Mesenchymal stem cell (in vitro differentiated cells and primary cell): ENCODE measurements at regions not wholly inside any gene's neighbourhood (a gene's known extent, or its start where the extent isn't known, plus 50 kb on each side); places are given as distances from the start of the nearest gene placed in this dataset.

Experiments used
- DNase-seq: peaks from one replicate; pipeline ENCODE4 v3.0.0-alpha.2; 2013
- H2AFZ ChIP-seq: one replicate; pipeline ENCODE4 v1.6.1; 2013; ENCODE audit warnings: low read depth, mild to moderate bottlenecking, control low read depth, inconsistent platforms, low read length, moderate library complexity
- H2AK5ac ChIP-seq: 2 replicates; pipeline ENCODE4 v1.6.1; 2013; ENCODE audit warnings: low read length, moderate library complexity, mild to moderate bottlenecking, inconsistent platforms; ENCODE audit not compliant: severe bottlenecking
- H2BK120ac ChIP-seq: one replicate; pipeline ENCODE4 v1.6.1; 2013; ENCODE audit warnings: low read depth, mild to moderate bottlenecking, inconsistent platforms, low read length, moderate library complexity
- H2BK12ac ChIP-seq, 2 experiments: one replicate each; pipeline ENCODE4 v1.6.1; 2013; ENCODE audit warnings: inconsistent platforms in 2 of 2, low read length in 2 of 2, mild to moderate bottlenecking in 2 of 2, moderate library complexity in 2 of 2, control low read depth in 1 of 2
- H2BK15ac ChIP-seq: one replicate; pipeline ENCODE4 v1.6.1; 2013; ENCODE audit warnings: mild to moderate bottlenecking, low read depth, inconsistent platforms; ENCODE audit not compliant: poor library complexity, severe bottlenecking
- H2BK5ac ChIP-seq: 2 replicates; pipeline ENCODE4 v1.6.1; 2013; ENCODE audit warnings: low read depth, mild to moderate bottlenecking, low read length, control low read depth, inconsistent platforms; ENCODE audit not compliant: poor library complexity, severe bottlenecking
- H3K14ac ChIP-seq, 2 experiments: one replicate each; pipeline ENCODE4 v1.6.1; 2013; ENCODE audit warnings: inconsistent platforms in 2 of 2, low read length in 2 of 2, control low read depth in 1 of 2, mild to moderate bottlenecking in 1 of 2, moderate library complexity in 1 of 2
- H3K18ac ChIP-seq, 2 experiments: one replicate each; pipeline ENCODE4 v1.6.1; 2013; ENCODE audit warnings: inconsistent platforms in 2 of 2, low read length in 2 of 2, control low read depth in 1 of 2, low read depth in 1 of 2, mild to moderate bottlenecking in 1 of 2
- H3K23ac ChIP-seq, 2 experiments: one replicate each; pipeline ENCODE4 v1.6.1; 2013; ENCODE audit warnings: inconsistent platforms in 2 of 2, low read length in 2 of 2, mild to moderate bottlenecking in 2 of 2, moderate library complexity in 2 of 2, control low read depth in 1 of 2
- H3K27ac ChIP-seq: 2 replicates; pipeline ENCODE4 v1.5.1; 2013; ENCODE audit warnings: mild to moderate bottlenecking, moderate library complexity, low read length, control low read depth, inconsistent platforms; ENCODE audit not compliant: poor library complexity, severe bottlenecking
- H3K27me3 ChIP-seq, 2 experiments: 2 replicates each; pipeline versions ENCODE4 v1.6.1 to v1.7.0; 2013; ENCODE audit warnings: low read length in 2 of 2, mild to moderate bottlenecking in 2 of 2, moderate library complexity in 2 of 2, control low read depth in 1 of 2, inconsistent platforms in 1 of 2; ENCODE audit not compliant: control insufficient read depth in 1 of 2, insufficient read depth in 1 of 2
- H3K36me3 ChIP-seq, 2 experiments: 2 replicates each; pipeline versions ENCODE4 v1.6.1 to v1.7.0; 2013; ENCODE audit warnings: low read length in 2 of 2, control low read depth in 1 of 2, inconsistent platforms in 1 of 2, low read depth in 1 of 2, mild to moderate bottlenecking in 1 of 2; ENCODE audit not compliant: insufficient read depth in 2 of 2, control insufficient read depth in 1 of 2
- H3K4ac ChIP-seq, 2 experiments: one replicate each; pipeline ENCODE4 v1.6.1; 2013; ENCODE audit warnings: inconsistent platforms in 2 of 2, low read length in 2 of 2, mild to moderate bottlenecking in 2 of 2, moderate library complexity in 2 of 2, control low read depth in 1 of 2, low read depth in 1 of 2
- H3K4me1 ChIP-seq: 2 replicates; pipeline ENCODE4 v1.6.1; 2013; ENCODE audit warnings: low read depth, low read length, control low read depth; ENCODE audit not compliant: control insufficient read depth, insufficient read depth
- H3K4me2 ChIP-seq: 2 replicates; pipeline ENCODE4 v1.6.1; 2013; ENCODE audit warnings: low read length, mild to moderate bottlenecking, inconsistent platforms; ENCODE audit not compliant: poor library complexity, severe bottlenecking
- H3K4me3 ChIP-seq, 2 experiments: 2 replicates each; pipeline versions ENCODE4 v1.5.1 to v1.7.0; 2013; ENCODE audit warnings: low read length in 2 of 2, mild to moderate bottlenecking in 2 of 2, control low read depth in 1 of 2, low read depth in 1 of 2; ENCODE audit not compliant: insufficient read depth in 1 of 2
- H3K79me1 ChIP-seq: replicated peaks from 2 replicates; pipeline ENCODE4 v1.6.1; 2013; ENCODE audit warnings: mild to moderate bottlenecking, control low read depth, low read length, inconsistent platforms; ENCODE audit not compliant: poor library complexity, severe bottlenecking
- H3K9ac ChIP-seq: 2 replicates; pipeline ENCODE4 v1.7.0; 2013; ENCODE audit warnings: mild to moderate bottlenecking, low read length, moderate library complexity
- H3K9me3 ChIP-seq: 2 replicates; pipeline ENCODE4 v1.7.0; 2013; ENCODE audit warnings: mild to moderate bottlenecking, low read length; ENCODE audit not compliant: control insufficient read depth
- H4K8ac ChIP-seq: one replicate; pipeline ENCODE4 v1.6.1; 2013; ENCODE audit warnings: inconsistent platforms, mild to moderate bottlenecking, low read length, moderate library complexity
- H4K91ac ChIP-seq: one replicate; pipeline ENCODE4 v1.6.1; 2013; ENCODE audit warnings: mild to moderate bottlenecking, low read length, inconsistent platforms
- WGBS: methylation state at CpG from one replicate; pipeline ENCODE4 v1.1.7; 2013; ENCODE audit warnings: mixed read lengths; 5-methylcytosine and 5-hydroxymethylcytosine counted together

- Histone ChIP-seq H3K18ac (no peak overlapping the region), H3K9ac (no peak overlapping the region), H2BK15ac (no peak overlapping the region), H2BK5ac (no peak overlapping the region), H3K4me3 (no peak overlapping the region), H4K91ac (no peak overlapping the region), H2BK120ac (no peak overlapping the region), H3K14ac (no peak overlapping the region), H2AFZ (no peak overlapping the region), H3K4me1 (no peaks in the 10 kb centered on the region), H3K79me1 (no peaks in the 10 kb centered on the region), H2BK12ac (no peak overlapping the region), H3K36me3 (no peaks in the 10 kb centered on the region), H3K27ac (no peak overlapping the region), H3K23ac (no peak overlapping the region), H4K8ac (no peak overlapping the region), H2AK5ac (no peak overlapping the region), H3K4ac (no peak overlapping the region), H3K9me3 (no peaks in the 10 kb centered on the region), H3K27me3 (no peaks in the 10 kb centered on the region), H3K4me2 (no peak overlapping the region)
- 76% methylated on average over 28 of the region's 28 CpGs for WGBS
- no peak for DNase-seq
These were observed 1147.8 kb downstream of the BRD1 start for GRCh38 chr22:48679656-48680555.

- no peak overlapping the region for H4K91ac ChIP-seq
- no peak for DNase-seq
- H2BK5ac ChIP-seq = no peak overlapping the region
- H2AFZ ChIP-seq = no peak overlapping the region
- no peak overlapping the region for H2BK120ac ChIP-seq
- H3K18ac ChIP-seq = no peak overlapping the region
- no peak overlapping the region for H3K23ac ChIP-seq
- no peaks in the 10 kb centered on the region for H3K9me3 ChIP-seq
- no peak overlapping the region for H3K14ac ChIP-seq
- H3K79me1 ChIP-seq = no peaks in the 10 kb centered on the region
- H3K36me3 ChIP-seq = no peaks in the 10 kb centered on the region
- no peak overlapping the region for H3K27ac ChIP-seq
- WGBS = 77% methylated on average over 37 of the region's 38 CpGs
- no peak overlapping the region for H3K4me3 ChIP-seq
- no peaks in the 10 kb centered on the region for H3K4me1 ChIP-seq
- H2BK15ac ChIP-seq = no peak overlapping the region
- H3K4me2 ChIP-seq = no peak overlapping the region
- H3K27me3 ChIP-seq = no peaks in the 10 kb centered on the region
- no peak overlapping the region for H3K9ac ChIP-seq
- H4K8ac ChIP-seq = no peak overlapping the region
- H2AK5ac ChIP-seq = no peak overlapping the region
- no peak overlapping the region for H2BK12ac ChIP-seq
- no peak overlapping the region for H3K4ac ChIP-seq
These were observed 1149.2 kb downstream of the BRD1 start for GRCh38 chr22:48678171-48679135.

- Histone ChIP-seq H4K8ac (no peak overlapping the region), H3K9me3 (peaks cover 4% of the 10 kb centered on the region), H3K4me2 (no peak overlapping the region), H3K36me3 (no peaks in the 10 kb centered on the region), H3K4me1 (no peaks in the 10 kb centered on the region), H3K9ac (no peak overlapping the region), H3K27me3 (no peaks in the 10 kb centered on the region), H3K23ac (no peak overlapping the region), H2AFZ (no peak overlapping the region), H2BK5ac (no peak overlapping the region), H2BK12ac (no peak overlapping the region), H4K91ac (no peak overlapping the region), H3K4ac (no peak overlapping the region), H2BK15ac (no peak overlapping the region), H3K14ac (no peak overlapping the region), H2BK120ac (no peak overlapping the region), H3K4me3 (no peak overlapping the region), H3K18ac (no peak overlapping the region), H3K79me1 (no peaks in the 10 kb centered on the region), H3K27ac (no peak overlapping the region), H2AK5ac (no peak overlapping the region)
- 78% methylated on average over 7 of the region's 7 CpGs for WGBS
- no peak for DNase-seq
These were observed 1150.1 kb downstream of the BRD1 start for GRCh38 chr22:48677621-48678020.

- Histone ChIP-seq H3K9ac (no peak overlapping the region), H3K27ac (no peak overlapping the region), H3K14ac (no peak overlapping the region), H2BK15ac (no peak overlapping the region), H3K18ac (no peak overlapping the region), H3K79me1 (no peaks in the 10 kb centered on the region), H3K23ac (no peak overlapping the region), H2BK5ac (no peak overlapping the region), H3K4me2 (no peak overlapping the region), H3K9me3 (peaks cover 8% of the 10 kb centered on the region), H3K36me3 (no peaks in the 10 kb centered on the region), H3K4me3 (no peak overlapping the region), H3K27me3 (no peaks in the 10 kb centered on the region), H3K4me1 (no peaks in the 10 kb centered on the region), H4K8ac (no peak overlapping the region), H2AFZ (no peak overlapping the region), H2BK120ac (no peak overlapping the region), H2AK5ac (no peak overlapping the region), H2BK12ac (no peak overlapping the region), H3K4ac (no peak overlapping the region), H4K91ac (no peak overlapping the region)
- WGBS = 80% methylated on average over 17 of the region's 17 CpGs
- DNase-seq = no peak
These were observed 1150.5 kb downstream of the BRD1 start for GRCh38 chr22:48677168-48677520.
